Urothelium cell line (cell line): ENCODE measurements at regions not wholly inside any gene's neighbourhood (a gene's known extent, or its start where the extent isn't known, plus 50 kb on each side); places are given as distances from the start of the nearest gene placed in this dataset.

Experiments used
- DNase-seq: peaks from one replicate; pipeline ENCODE4 v3.0.0; 2011; ENCODE audit warnings: low spot score, mixed read lengths
- FAIRE-seq: peaks from 2 replicates; lab custom pipeline; 2011; peaks lifted over from hg19 to GRCh38; lab: Jason Lieb, UNC

DNA sequence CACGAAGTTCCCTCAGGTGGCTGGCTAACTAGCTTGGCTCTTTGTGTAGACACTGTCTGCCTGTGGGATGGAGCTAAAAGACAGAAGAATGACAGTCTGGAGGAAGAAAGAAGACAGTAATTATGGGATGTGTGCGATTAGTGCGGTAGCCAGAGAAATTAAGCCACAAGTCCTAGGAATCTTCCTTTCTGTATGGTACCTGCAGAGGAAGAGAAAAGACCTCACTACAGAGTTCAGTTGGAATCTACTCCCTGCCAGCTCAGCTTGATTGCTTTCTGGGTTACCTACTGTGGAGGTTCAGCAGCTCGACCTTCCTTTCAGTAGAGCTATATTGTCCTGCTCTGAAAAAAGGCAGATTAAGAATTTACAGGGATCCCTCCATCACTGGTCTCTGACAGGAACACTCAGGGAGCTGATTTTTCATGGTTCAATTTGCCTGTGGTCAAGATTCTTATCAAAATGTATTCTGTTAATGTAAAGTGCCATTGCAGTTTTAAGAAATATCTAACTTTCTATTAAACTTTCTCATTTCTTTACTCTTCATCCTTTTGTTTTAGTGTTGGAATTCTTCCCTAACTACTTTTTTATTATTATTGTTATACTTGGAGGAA, 187.2 kb downstream of the CENPW start:
- FAIRE-seq (no peak), DNase-seq (no peak)

DNA sequence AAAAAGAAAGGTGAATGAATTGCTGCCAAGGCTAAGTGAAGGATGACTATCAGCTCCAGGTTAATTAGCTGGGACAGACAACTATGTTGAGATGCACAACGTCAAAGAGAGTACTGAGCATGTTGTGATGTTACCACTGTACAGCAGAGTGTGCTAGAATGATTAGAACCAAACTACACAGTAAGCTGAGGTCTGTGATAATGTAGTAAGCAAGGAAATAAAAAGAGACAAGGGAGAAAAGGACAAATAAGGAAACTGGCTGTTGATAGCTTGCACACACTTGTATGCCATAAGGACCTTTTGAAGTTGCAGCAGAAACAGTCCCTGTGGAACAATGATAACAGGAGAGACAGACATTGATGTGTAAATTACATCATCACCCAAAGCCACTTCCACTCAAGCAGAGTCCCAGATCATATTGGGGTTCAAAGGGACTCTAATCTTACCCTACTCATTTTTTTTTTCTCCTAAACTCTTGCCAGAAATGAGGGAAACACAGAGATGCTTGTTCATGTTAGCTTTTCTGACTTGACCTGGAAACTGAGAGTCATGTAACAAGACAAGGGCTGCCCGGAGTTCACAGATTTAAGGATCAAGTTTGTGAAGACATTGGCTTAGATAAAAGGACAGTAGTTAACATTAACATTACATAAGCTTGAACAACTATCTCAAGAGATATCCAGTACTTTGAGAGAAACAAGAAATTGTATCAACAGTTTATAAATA, 189.9 kb downstream of the CENPW start:
- FAIRE-seq, result no peak
- no peak for DNase-seq

DNA sequence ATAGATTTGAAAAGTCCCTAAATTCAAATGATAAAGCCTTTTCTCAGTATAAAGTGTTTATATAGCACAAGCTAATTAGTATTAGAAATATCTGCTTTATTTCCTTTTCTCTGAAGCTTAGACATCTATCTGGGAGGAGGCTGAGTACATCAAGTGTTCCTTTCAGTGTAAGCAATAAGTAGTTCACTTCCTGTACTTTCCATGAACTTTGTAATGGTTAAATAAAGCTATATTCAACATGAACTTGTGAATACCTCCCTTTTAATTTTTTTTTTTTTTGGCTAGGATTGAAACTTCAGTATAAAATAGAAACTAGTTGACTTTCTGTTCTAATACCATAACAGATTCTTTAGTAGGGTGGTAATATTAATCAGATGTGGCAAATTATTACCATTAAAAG, 190.9 kb downstream of the CENPW start:
- DNase-seq, result no peak
- FAIRE-seq, result no peak

DNA sequence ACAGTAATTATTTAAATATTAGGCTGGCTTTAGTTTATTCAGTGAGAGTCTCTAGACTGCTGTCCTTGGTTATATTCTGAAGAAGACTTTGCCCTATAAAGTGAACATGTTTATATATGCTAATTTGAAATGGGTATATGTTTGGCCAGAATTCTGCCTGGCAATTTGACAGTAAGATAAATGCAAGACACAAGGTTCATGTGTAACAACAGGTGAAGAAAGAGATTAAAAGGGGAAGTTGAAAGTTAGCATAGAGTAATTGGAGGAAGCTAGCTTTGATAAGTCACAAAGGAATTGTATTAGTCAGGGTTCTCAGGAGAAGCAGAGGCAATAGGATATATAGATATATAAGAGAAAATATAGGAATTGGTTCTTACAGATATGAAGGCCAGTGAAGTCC, 191.4 kb downstream of the CENPW start:
- no peak for DNase-seq
- FAIRE-seq, result no peak

- no peak for DNase-seq
- FAIRE-seq, result no peak
Observed at GRCh38 chr6:126531840-126532239, 191.9 kb downstream of the CENPW start.

GRCh38 chr6:126534401-126534800, 194.5 kb downstream of the CENPW start:
- DNase-seq (no peak), FAIRE-seq (no peak)

- DNase-seq (no peak), FAIRE-seq (no peak)
Observed at GRCh38 chr6:126535138-126535537, 195.2 kb downstream of the CENPW start.

- FAIRE-seq (no peak), DNase-seq (no peak)
Observed at GRCh38 chr6:126535595-126535994, 195.7 kb downstream of the CENPW start.

- DNase-seq (no peak), FAIRE-seq (no peak)
Observed at GRCh38 chr6:126537061-126537816, 197.3 kb downstream of the CENPW start.

- DNase-seq (peak; percentile 20), FAIRE-seq (no peak)
Observed at GRCh38 chr6:126539022-126539421, 199.1 kb downstream of the CENPW start.

DNA sequence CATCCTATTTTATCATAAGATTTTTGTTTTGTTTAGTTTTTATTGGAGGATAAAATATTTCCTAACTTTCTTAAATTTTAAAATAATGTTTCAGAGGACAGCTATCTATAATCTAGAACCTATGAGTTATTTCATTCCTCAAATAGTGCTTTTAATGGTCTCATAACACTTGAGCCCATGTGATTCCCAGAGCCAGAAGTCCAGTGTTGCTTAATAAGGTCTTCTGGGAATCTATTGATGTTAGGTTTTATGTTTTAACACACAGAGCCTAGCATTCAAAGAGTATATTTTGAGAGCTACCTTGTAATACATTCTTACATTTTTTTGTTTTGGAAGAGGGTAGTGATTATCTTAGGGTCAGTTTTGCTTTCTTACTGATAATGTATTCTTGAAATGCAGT, 200.2 kb downstream of the CENPW start:
- FAIRE-seq, result no peak

GRCh38 chr6:126541806-126542491, 202.0 kb downstream of the CENPW start:
- FAIRE-seq (no peak), DNase-seq (no peak)

More for the DNA sequence above, 200.2 kb downstream of the CENPW start:
- DNase-seq, result no peak

DNA sequence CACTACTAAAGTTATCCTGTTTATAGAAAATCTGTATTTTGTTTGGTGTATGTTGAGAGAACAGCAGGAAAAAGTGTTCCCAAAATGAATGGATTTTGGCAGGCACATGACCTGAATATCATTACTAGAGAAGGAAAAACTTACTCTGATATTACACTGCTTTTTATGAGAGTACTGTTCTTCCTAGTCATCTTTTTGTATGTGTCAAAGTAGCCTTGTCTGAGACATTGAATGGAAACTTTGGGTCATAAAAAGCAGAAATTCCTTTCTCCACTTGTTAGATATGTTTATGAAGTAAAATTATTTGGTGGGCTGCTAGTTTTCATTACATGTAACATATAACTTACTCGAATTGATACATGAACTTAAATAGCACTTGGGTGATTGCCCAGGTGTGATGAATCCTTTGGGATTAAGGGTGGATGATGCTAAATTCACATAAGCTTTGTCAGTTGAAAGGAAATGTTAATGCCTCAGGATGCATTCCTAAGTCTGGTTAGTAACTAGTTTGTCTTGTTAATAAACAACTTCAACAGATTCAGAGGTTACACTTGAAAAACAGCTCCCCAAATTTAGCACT, 206.7 kb downstream of the CENPW start:
- FAIRE-seq (no peak), DNase-seq (no peak)

DNA sequence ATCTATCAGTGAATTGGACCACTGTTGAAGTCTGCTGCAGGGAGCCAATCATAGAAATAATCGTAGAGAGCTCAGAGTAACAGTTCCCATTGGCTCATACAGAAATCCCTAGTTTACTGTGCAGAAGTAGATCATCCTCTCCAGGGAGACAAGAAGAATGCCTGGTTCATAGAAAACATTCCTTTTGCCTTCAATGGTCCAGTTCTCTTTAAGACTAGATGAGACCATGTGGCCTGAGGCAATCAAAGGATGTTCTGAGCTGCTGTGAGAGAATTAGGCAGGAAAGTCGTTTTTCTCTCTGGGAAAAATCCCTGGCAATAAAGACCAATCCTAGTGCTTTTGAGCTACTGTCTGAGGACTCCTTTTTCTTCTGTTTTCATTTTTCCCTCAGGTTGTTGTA, 208.4 kb downstream of the CENPW start:
- DNase-seq (no peak), FAIRE-seq (no peak)

DNA sequence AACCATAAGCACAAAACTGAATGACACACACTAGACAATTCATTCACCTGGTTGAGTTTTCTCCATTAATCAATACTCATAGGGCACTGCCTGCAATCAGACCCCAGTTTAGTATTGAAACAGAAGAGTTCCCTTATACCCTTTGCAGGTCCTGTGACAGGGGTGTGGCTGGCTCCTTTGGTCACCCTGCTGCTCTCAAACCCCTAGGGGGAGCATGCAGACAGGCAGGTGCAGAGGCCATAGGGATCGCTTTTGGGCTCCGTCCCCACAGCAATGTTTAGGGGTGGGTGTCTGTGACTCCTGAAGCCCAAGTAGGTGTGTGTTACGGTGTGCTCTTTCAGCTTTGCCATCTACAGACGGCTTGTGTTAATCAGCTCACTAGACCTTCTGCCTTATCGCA, 210.4 kb downstream of the CENPW start:
- FAIRE-seq (no peak), DNase-seq (no peak)

- FAIRE-seq (no peak), DNase-seq (no peak)
Observed at GRCh38 chr6:126551832-126552231, 211.9 kb downstream of the CENPW start.

GRCh38 chr6:126553854-126554253, 213.9 kb downstream of the CENPW start:
- FAIRE-seq (no peak), DNase-seq (no peak)

GRCh38 chr6:126570507-126570906, 230.6 kb downstream of the CENPW start:
- DNase-seq (no peak), FAIRE-seq (no peak)

- DNase-seq, result no peak
- FAIRE-seq, result no peak
Observed at GRCh38 chr6:126574301-126574700, 234.4 kb downstream of the CENPW start.

DNA sequence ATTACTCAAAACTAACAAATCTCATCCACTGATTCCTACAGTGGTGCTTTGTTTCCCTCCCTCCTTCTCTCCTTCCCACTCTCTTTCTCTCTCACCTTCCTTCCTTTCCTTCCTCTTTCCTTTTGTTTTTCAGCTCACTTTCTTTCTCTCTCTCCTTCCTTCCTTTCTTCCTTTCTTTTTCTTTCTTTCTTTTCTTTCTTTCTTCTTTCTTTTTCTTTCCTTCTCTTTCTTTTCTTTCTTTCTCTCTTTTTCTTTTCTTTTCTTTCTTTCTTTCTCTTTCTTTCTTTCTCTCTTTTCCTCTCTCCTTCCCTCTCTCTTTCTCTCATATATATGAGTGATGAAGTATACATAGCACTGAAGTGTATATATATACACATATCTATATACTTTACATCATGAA, 241.4 kb downstream of the CENPW start:
- no peak for FAIRE-seq
- no peak for DNase-seq

GRCh38 chr6:126600258-126600916, 260.5 kb downstream of the CENPW start:
- DNase-seq, result no peak
- no peak for FAIRE-seq
